H1 (cell line): ENCODE measurements at regions not wholly inside any gene's neighbourhood (a gene's known extent, or its start where the extent isn't known, plus 50 kb on each side); places are given as distances from the start of the nearest gene placed in this dataset.

Source experiments
- CTCF ChIA-PET: fragments of 300-600 bp; sonication (Branson Sonifier 250); formaldehyde crosslinking; loops from one replicate; lab custom pipeline; 2021; ENCODE audit not compliant: partially characterized antibody; lab: Charles Lee
- POLR2A ChIA-PET: fragments of 300-600 bp; sonication (Branson Sonifier 250); formaldehyde crosslinking; loops from one replicate; lab custom pipeline; 2021; ENCODE audit warnings: inconsistent platforms; ENCODE audit not compliant: partially characterized antibody; lab: Charles Lee
- DNase-seq, 2 experiments: peaks; one replicate each; pipeline versions ENCODE4 v3.0.0 to v3.0.0-alpha.2; 2010 to 2022; ENCODE audit warnings: low spot score in 2 of 2, low read depth in 1 of 2, mixed read lengths in 1 of 2
- FAIRE-seq: peaks from 2 replicates; lab custom pipeline; 2011; peaks lifted over from hg19 to GRCh38; lab: Jason Lieb, UNC
- H2AFZ ChIP-seq: 2 replicates; pipeline ENCODE4 v1.8.1; 2012; ENCODE audit warnings: low read length, inconsistent platforms
- H2AK5ac ChIP-seq: 2 replicates; pipeline ENCODE4 v1.6.1; 2013; ENCODE audit warnings: low read depth, low read length
- H2BK120ac ChIP-seq: replicated peaks from 2 replicates; pipeline ENCODE3; 2013; ENCODE audit warnings: low read depth, low read length, inconsistent platforms
- H2BK12ac ChIP-seq: 2 replicates; pipeline ENCODE4 v1.6.1; 2013; ENCODE audit warnings: low read depth, low read length
- H2BK15ac ChIP-seq: 2 replicates; pipeline ENCODE4 v1.6.1; 2013; ENCODE audit warnings: low read length
- H2BK20ac ChIP-seq: 2 replicates; pipeline ENCODE4 v1.6.1; 2013; ENCODE audit warnings: low read length
- H2BK5ac ChIP-seq: 2 replicates; pipeline ENCODE4 v1.6.1; 2013; ENCODE audit warnings: low read depth, low read length
- H3K14ac ChIP-seq: 2 replicates; pipeline ENCODE4 v1.6.1; 2013; ENCODE audit warnings: inconsistent platforms; ENCODE audit not compliant: insufficient read length
- H3K18ac ChIP-seq: 2 replicates; pipeline ENCODE4 v1.6.1; 2013; ENCODE audit warnings: low read length; ENCODE audit errors: extremely low read depth
- H3K23ac ChIP-seq: 2 replicates; pipeline ENCODE4 v1.6.1; 2013; ENCODE audit warnings: inconsistent platforms; ENCODE audit not compliant: insufficient read length
- H3K23me2 ChIP-seq: 2 replicates; pipeline ENCODE4 v1.6.1; 2013; ENCODE audit warnings: low read depth, low read length
- H3K27ac ChIP-seq: 2 replicates; pipeline ENCODE4 v1.6.1; 2011; ENCODE audit warnings: low read depth, low read length, inconsistent platforms
- H3K27me3 ChIP-seq, 4 experiments: replicated peaks in 1 of 4; 1 replicate in 1 of 4; 2 replicates in 3 of 4; pipeline versions ENCODE4 v1.6.1 to v1.8.1; 2011 to 2013; ENCODE audit warnings: low read length in 3 of 4, mild to moderate bottlenecking in 3 of 4, inconsistent platforms in 2 of 4, mixed read lengths in 2 of 4, moderate library complexity in 1 of 4; ENCODE audit not compliant: control insufficient read depth in 3 of 4, insufficient read depth in 3 of 4; ENCODE audit errors: extremely low read depth in 1 of 4
- H3K36me3 ChIP-seq, 4 experiments: 2 replicates each; pipeline versions ENCODE4 v1.6.1 to v1.8.1; 2011 to 2013; ENCODE audit warnings: mild to moderate bottlenecking in 4 of 4, low read length in 3 of 4, moderate library complexity in 2 of 4, control low read depth in 1 of 4, inconsistent platforms in 1 of 4; ENCODE audit not compliant: insufficient read depth in 4 of 4, control insufficient read depth in 2 of 4
- H3K4ac ChIP-seq: replicated peaks from 2 replicates; pipeline ENCODE3; 2013; ENCODE audit warnings: low read length, low read depth, mixed read lengths, inconsistent platforms; ENCODE audit not compliant: insufficient read length
- H3K4me1 ChIP-seq, 4 experiments: replicated peaks in 1 of 4; 1 replicate in 1 of 4; 2 replicates in 3 of 4; pipeline versions ENCODE4 v1.6.1 to v1.8.1; 2011 to 2013; ENCODE audit warnings: low read length in 3 of 4, inconsistent platforms in 2 of 4, mixed read lengths in 1 of 4; ENCODE audit not compliant: insufficient read depth in 4 of 4, control insufficient read depth in 3 of 4
- H3K4me2 ChIP-seq, 2 experiments: 2 replicates each; pipeline versions ENCODE4 v1.6.1 to v1.8.1; 2011 to 2013; ENCODE audit warnings: low read depth in 2 of 2, low read length in 2 of 2, control low read depth in 1 of 2, inconsistent platforms in 1 of 2, mild to moderate bottlenecking in 1 of 2; ENCODE audit not compliant: insufficient read depth in 1 of 2
- H3K4me3 ChIP-seq, 4 experiments: fragments of 200-600, 300-600 bp in 1 of 4; sonication (generic), shearing (Covaris generic), sonication (Bioruptor Twin) in 1 of 4; 2 replicates each; pipeline versions ENCODE4 v1.5.1 to v1.8.1; 2011 to 2016; ENCODE audit warnings: low read length in 4 of 4, low read depth in 3 of 4, control low read depth in 2 of 4, inconsistent platforms in 2 of 4, mild to moderate bottlenecking in 2 of 4, mixed read lengths in 1 of 4, moderate library complexity in 1 of 4; ENCODE audit not compliant: insufficient read depth in 2 of 4; ENCODE audit errors: extremely low read depth in 1 of 4
- H3K56ac ChIP-seq: replicated peaks from 2 replicates; pipeline ENCODE3; 2013; ENCODE audit warnings: low read depth, mild to moderate bottlenecking, mixed read lengths, low read length, inconsistent platforms; ENCODE audit not compliant: insufficient read length
- H3K79me1 ChIP-seq: 2 replicates; pipeline ENCODE4 v1.6.1; 2013; ENCODE audit warnings: low read depth, low read length, control low read depth
- H3K79me2 ChIP-seq, 2 experiments: 2 replicates each; pipeline versions ENCODE4 v1.6.1 to v1.8.1; 2012 to 2013; ENCODE audit warnings: low read length in 2 of 2, mild to moderate bottlenecking in 2 of 2, inconsistent platforms in 1 of 2; ENCODE audit not compliant: insufficient read depth in 2 of 2, control insufficient read depth in 1 of 2
- H3K9ac ChIP-seq, 4 experiments: replicated peaks in 1 of 4; 1 replicate in 1 of 4; 2 replicates in 3 of 4; pipeline versions ENCODE4 v1.6.1 to v1.8.1; 2011 to 2013; ENCODE audit warnings: low read depth in 3 of 4, low read length in 3 of 4, control low read depth in 2 of 4, mild to moderate bottlenecking in 2 of 4, moderate library complexity in 2 of 4, inconsistent platforms in 1 of 4; ENCODE audit errors: extremely low read depth in 1 of 4
- H3K9me3 ChIP-seq, 2 experiments: 2 replicates each; pipeline versions ENCODE4 v1.6.1 to v1.8.1; 2012 to 2013; ENCODE audit warnings: mild to moderate bottlenecking in 2 of 2, moderate library complexity in 2 of 2, control low read depth in 1 of 2, inconsistent platforms in 1 of 2, low read depth in 1 of 2, low read length in 1 of 2, mixed read lengths in 1 of 2; ENCODE audit not compliant: insufficient read depth in 2 of 2
- H4K20me1 ChIP-seq, 2 experiments: replicated peaks in 1 of 2; 2 replicates each; pipeline versions ENCODE3 to v1.8.1; 2011 to 2013; ENCODE audit warnings: inconsistent platforms in 2 of 2, low read length in 2 of 2, mild to moderate bottlenecking in 1 of 2; ENCODE audit not compliant: insufficient read depth in 2 of 2, control insufficient read depth in 1 of 2
- H4K5ac ChIP-seq: 2 replicates; pipeline ENCODE4 v1.6.1; 2013; ENCODE audit warnings: low read length, low read depth, mixed read lengths, inconsistent platforms; ENCODE audit not compliant: insufficient read length
- H4K8ac ChIP-seq: 2 replicates; pipeline ENCODE4 v1.8.0; 2013; ENCODE audit warnings: mild to moderate bottlenecking, moderate library complexity, low read length, inconsistent platforms; ENCODE audit not compliant: insufficient read depth; ENCODE audit errors: extremely low read depth
- H4K91ac ChIP-seq: replicated peaks from 2 replicates; pipeline ENCODE3; 2013; ENCODE audit warnings: low read length, mixed read lengths, inconsistent platforms; ENCODE audit not compliant: insufficient read length
- EP300 ChIP-seq, 2 experiments: IDR thresholded peaks; 1 replicate in 1 of 2; 2 replicates in 1 of 2; pipeline ENCODE4 v1.6.1; 2011 to 2012; ENCODE audit warnings: low read depth in 2 of 2, low read length in 2 of 2, mild to moderate bottlenecking in 2 of 2, borderline replicate concordance in 1 of 2, inconsistent platforms in 1 of 2, moderate library complexity in 1 of 2
- WGBS, 2 experiments: shearing (Covaris generic) in 1 of 2; methylation state at CpG; one replicate each; pipeline versions ENCODE4 v1.1.6 to v1.1.7; 2013 to 2015; ENCODE audit warnings: low lambda C conversion rate in 2 of 2, mixed read lengths in 2 of 2, inconsistent platforms in 1 of 2, low coverage in 1 of 2, missing lambda C conversion rate in 1 of 2; ENCODE audit not compliant: insufficient replicate concordance in 2 of 2, insufficient coverage in 1 of 2, insufficient read length in 1 of 2; ENCODE audit errors: extremely low coverage in 1 of 2, missing lambda C conversion rate in 1 of 2; 5-methylcytosine and 5-hydroxymethylcytosine counted together

- no peak overlapping the region for H3K4me2 ChIP-seq
- H3K9ac ChIP-seq, result no peak overlapping the region
- H3K4me3 ChIP-seq, result no peak overlapping the region
- WGBS, 2 experiments, result 79% methylated on average over 3 of the region's 3 CpGs; no CpG with 5 or more reads in 1 of the 2 experiments
- no peak overlapping the region for H2AK5ac ChIP-seq
- H2BK20ac ChIP-seq, result no peak overlapping the region
- H2BK12ac ChIP-seq, result no peak overlapping the region
- H4K20me1 ChIP-seq, result no peaks in the 10 kb centered on the region
- ChIA-PET POLR2A (interaction anchor here (0.7 kb wide), 1 partner anchor 70 kb away, joined by 3 read pairs; no protein-coding TSS in a partner anchor), CTCF (interaction anchor here (1.1 kb wide), 1 partner anchor 274 kb away, joined by 3 read pairs; no protein-coding TSS in a partner anchor)
- TF ChIP-seq EP300 (IDR thresholded peaks at IDR 0.05; ENCODE audit: borderline replicate concordance in 1 of 2, low read depth in 2 of 2, low read length in 2 of 2), result no peak
- H3K23me2 ChIP-seq, result no peaks in the 10 kb centered on the region
- H3K18ac ChIP-seq, result no peak overlapping the region
- H3K23ac ChIP-seq, result no peak overlapping the region
- no peak overlapping the region for H2BK5ac ChIP-seq
- DNase-seq, result no peak
- no peaks in the 10 kb centered on the region; a peak in 1 of 7 replicates for H3K27me3 ChIP-seq
- no peaks in the 10 kb centered on the region for H3K79me1 ChIP-seq
- H2BK120ac ChIP-seq, result no peak overlapping the region
- H3K79me2 ChIP-seq, result no peaks in the 10 kb centered on the region
- no peak overlapping the region for H3K14ac ChIP-seq
- no peak overlapping the region for H3K27ac ChIP-seq
- H3K56ac ChIP-seq, result no peak overlapping the region
- no peaks in the 10 kb centered on the region for H3K9me3 ChIP-seq
- no peak overlapping the region for H4K91ac ChIP-seq
- H2AFZ ChIP-seq, result no peak overlapping the region
- no peak for FAIRE-seq
- H4K8ac ChIP-seq, result no peak overlapping the region
- no peak overlapping the region for H3K4ac ChIP-seq
- H3K4me1 ChIP-seq, result no peaks in the 10 kb centered on the region; a peak in 1 of 7 replicates
- no peak overlapping the region for H4K5ac ChIP-seq
- no peak overlapping the region for H2BK15ac ChIP-seq
- no peaks in the 10 kb centered on the region for H3K36me3 ChIP-seq
These were observed 165.2 kb upstream of the SLC7A11 start for GRCh38 chr4:138407329-138407728.
